Right lobe of liver (tissue), 6 donors: ENCODE measurements at regions not wholly inside any gene's neighbourhood (a gene's known extent, or its start where the extent isn't known, plus 50 kb on each side); places are given as distances from the start of the nearest gene placed in this dataset.
A peak's percentile ranks its signal among the peaks of the same experiment; 100 is the strongest.

Source experiments
- ATAC-seq, 4 donors: fragments of 200-7000 bp; cut with Tn5 transposase; one replicate each; pipeline ENCODE4 v1.9.1; 2020; ENCODE audit warnings: mild to moderate bottlenecking in 4 of 4, moderate library complexity in 4 of 4
- DNase-seq, 3 donors: peaks; one replicate each; pipeline ENCODE4 v3.0.0-alpha.2; 2020
- H3K27ac ChIP-seq, 3 donors: fragments of 200-600 bp; one replicate each; pipeline ENCODE4 v1.8.0; 2022
- H3K27me3 ChIP-seq, 2 donors: fragments of 200-600 bp; one replicate each; pipeline ENCODE4 v1.8.0; 2022
- H3K36me3 ChIP-seq, 4 donors: fragments of 200-600 bp; sonication (generic) in 1 of 4; one replicate each; pipeline versions ENCODE4 v1.5.1 to v1.8.0; 2017 to 2022; ENCODE audit warnings: control low read depth in 1 of 4
- H3K4me1 ChIP-seq, 4 donors: fragments of 200-600 bp; sonication (generic) in 1 of 4; one replicate each; pipeline versions ENCODE4 v1.5.1 to v1.8.0; 2017 to 2022; ENCODE audit warnings: control low read depth in 1 of 4
- H3K4me3 ChIP-seq, 3 donors: fragments of 200-600 bp; one replicate each; pipeline ENCODE4 v1.8.0; 2022
- H3K9me3 ChIP-seq, 4 donors: fragments of 200-600 bp; sonication (generic) in 1 of 4; one replicate each; pipeline versions ENCODE4 v1.5.1 to v1.8.0; 2017 to 2022; ENCODE audit warnings: control low read depth in 1 of 4
- CTCF ChIP-seq, 4 donors: fragments of 200-600 bp in 3 of 4; fragments of 450-650 bp in 1 of 4; IDR thresholded peaks; one replicate each; pipeline versions ENCODE4 v1.5.1 to v1.8.0; 2016 to 2022; ENCODE audit warnings: antibody characterized with exemption in 4 of 4, mild to moderate bottlenecking in 2 of 4
- POLR2A ChIP-seq: fragments of 450-650 bp; IDR thresholded peaks from one replicate; pipeline ENCODE4 v1.6.1; 2017; ENCODE audit warnings: antibody characterized with exemption, mild to moderate bottlenecking
- WGBS: methylation state at CpG from one replicate; pipeline ENCODE4 v1.1.6; 2018; ENCODE audit warnings: low coverage, low lambda C conversion rate; ENCODE audit not compliant: insufficient coverage; ENCODE audit errors: missing lambda C conversion rate; 5-methylcytosine and 5-hydroxymethylcytosine counted together
- intact Hi-C, 2 donors: fragments of 100-400 bp; cut with DNase I; formaldehyde crosslinking; loops; one replicate each; pipeline versions ENCODE4 v1.11.2 to v1.14.1; 2022
- donor health status: DM: no; HTN: yes; CAD: no.
- donor health status: DM: no; HTN: no; CAD: no.
- donor health status: DM: no; HTN: no; CAD: no.
- donor health status: DM: no; HTN: yes; CAD: no.
- donor health status: DM: no; HTN: yes; CAD: no.

GRCh38 chr6:14964556-14965270 is 281.2 kb upstream of the JARID2 start:
- WGBS: 74% methylated on average over 6 of the region's 11 CpGs
- Histone ChIP-seq H3K4me1 (no peaks in the 10 kb centered on the region), H3K27me3 (no peaks in the 10 kb centered on the region), H3K9me3 (no peaks in the 10 kb centered on the region), H3K36me3 (no peaks in the 10 kb centered on the region), H3K4me3 (no peak overlapping the region), H3K27ac (no peak overlapping the region)
- intact Hi-C loops: no loop called here
- ATAC-seq (no peak), DNase-seq (no peak)
- TF ChIP-seq POLR2A (no peak), CTCF (IDR thresholded peaks at IDR 0.05) (no peak)

- no peak overlapping the region for H3K4me3 ChIP-seq
- no peaks in the 10 kb centered on the region for H3K4me1 ChIP-seq
- no peak for DNase-seq
- 71% methylated on average over 10 of the region's 10 CpGs for WGBS
- no peaks in the 10 kb centered on the region for H3K27me3 ChIP-seq
- no peaks in the 10 kb centered on the region for H3K9me3 ChIP-seq
- ATAC-seq: no peak
- TF ChIP-seq POLR2A (no peak), CTCF (IDR thresholded peaks at IDR 0.05) (no peak)
- intact Hi-C loops: no loop called here
- H3K36me3 ChIP-seq: no peaks in the 10 kb centered on the region
- H3K27ac ChIP-seq: no peak overlapping the region
Observed at GRCh38 chr6:14965424-14966075, 280.3 kb upstream of the JARID2 start.

GRCh38 chr6:14966096-14966905 is 279.6 kb upstream of the JARID2 start:
- ATAC-seq (no peak), DNase-seq (no peak)
- H3K9me3 ChIP-seq: no peaks in the 10 kb centered on the region
- no peaks in the 10 kb centered on the region for H3K36me3 ChIP-seq
- no peaks in the 10 kb centered on the region for H3K27me3 ChIP-seq
- TF ChIP-seq POLR2A: no peak
- no peak for TF ChIP-seq CTCF (IDR thresholded peaks at IDR 0.05)
- H3K4me3 ChIP-seq: no peak overlapping the region
- H3K27ac ChIP-seq: no peak overlapping the region
- H3K4me1 ChIP-seq: no peaks in the 10 kb centered on the region
- WGBS: 76% methylated on average over 6 of the region's 8 CpGs
- intact Hi-C loops: no loop called here

GRCh38 chr6:14966906-14967711 is 278.8 kb upstream of the JARID2 start:
- Histone ChIP-seq H3K27me3 (no peaks in the 10 kb centered on the region), H3K9me3 (no peaks in the 10 kb centered on the region), H3K4me1 (no peaks in the 10 kb centered on the region), H3K36me3 (no peaks in the 10 kb centered on the region), H3K4me3 (no peak overlapping the region), H3K27ac (no peak overlapping the region)
- ATAC-seq: peak in 1 of 4 donors; percentile 22
- 72% methylated on average over 5 of the region's 5 CpGs for WGBS
- no peak for TF ChIP-seq POLR2A
- TF ChIP-seq CTCF (IDR thresholded peaks at IDR 0.05): no peak
- intact Hi-C loops: no loop called here
- no peak for DNase-seq
